ENCODE measurements at regions not wholly inside any gene's neighbourhood (a gene's known extent, or its start where the extent isn't known, plus 50 kb on each side); places are given as distances from the start of the nearest gene placed in this dataset.

- no TSS peak for BruUV-seq (replicated peaks)
- intact Hi-C loops (cut with micrococcal nuclease), result no loop called here
- H3K4me3 Mint-ChIP-seq (ENCODE audit: unreplicated experiment), result no peak overlapping the region
- H3K27ac Mint-ChIP-seq (ENCODE audit: low read depth, unreplicated experiment), result no peak overlapping the region
- POLR2A ChIA-PET, result interaction anchor here (0.6 kb wide), 1 partner anchor 16 kb away, joined by 3 read pairs; no protein-coding TSS in a partner anchor
- H3K4me1 Mint-ChIP-seq (ENCODE audit: insufficient read depth, unreplicated experiment), result peaks cover 17% of the 10 kb centered on the region
- CTCF ChIA-PET, result interaction anchor here (0.5 to 1.0 kb wide), 3 partner anchors 36 to 348 kb away, joined by 3 read pairs; no protein-coding TSS in a partner anchor
- no peak for TF ChIP-seq CTCF (IDR thresholded peaks at IDR 0.05; ENCODE audit: unreplicated experiment)
- no peaks in the 10 kb centered on the region for H3K9me3 Mint-ChIP-seq (ENCODE audit: unreplicated experiment)
- DNase-seq (ENCODE audit: unreplicated experiment), result no peak
- H3K27me3 Mint-ChIP-seq (ENCODE audit: insufficient read depth, unreplicated experiment), result no peaks in the 10 kb centered on the region
- no peaks in the 10 kb centered on the region for H3K36me3 Mint-ChIP-seq (ENCODE audit: insufficient read depth, unreplicated experiment)
Observed at GRCh38 chr10:21298701-21299100, 226.8 kb downstream of the SKIDA1 start.

- no peak for TF ChIP-seq CTCF (IDR thresholded peaks at IDR 0.05; ENCODE audit: unreplicated experiment)
- H3K9me3 Mint-ChIP-seq (ENCODE audit: unreplicated experiment), result no peaks in the 10 kb centered on the region
- no peak overlapping the region for H3K4me3 Mint-ChIP-seq (ENCODE audit: unreplicated experiment)
- H3K27ac Mint-ChIP-seq (ENCODE audit: low read depth, unreplicated experiment), result no peak overlapping the region
- H3K4me1 Mint-ChIP-seq (ENCODE audit: insufficient read depth, unreplicated experiment), result peaks cover 23% of the 10 kb centered on the region
- intact Hi-C loops (cut with micrococcal nuclease), result no loop called here
- DNase-seq (ENCODE audit: unreplicated experiment), result peak; percentile 38
- BruUV-seq (replicated peaks), result no TSS peak
- ChIA-PET POLR2A (interaction anchor here (0.6 to 0.7 kb wide), 3 partner anchors 200 to 1538 kb away, joined by 3 read pairs; no protein-coding TSS in a partner anchor), CTCF (interaction anchor here (0.5 to 1.4 kb wide), 5 partner anchors 18 to 284 kb away, joined by 3 to 8 read pairs (median 3); partner anchors contain the start of gene SKIDA1)
- H3K36me3 Mint-ChIP-seq (ENCODE audit: insufficient read depth, unreplicated experiment), result no peaks in the 10 kb centered on the region
- H3K27me3 Mint-ChIP-seq (ENCODE audit: insufficient read depth, unreplicated experiment), result no peaks in the 10 kb centered on the region
Observed at GRCh38 chr10:21297603-21298383, 227.7 kb downstream of the SKIDA1 start.

GRCh38 chr10:21296575-21297355 lies 228.7 kb downstream of the SKIDA1 start:
- DNase-seq (ENCODE audit: unreplicated experiment), result no peak
- BruUV-seq (replicated peaks), result no TSS peak
- no peak overlapping the region for H3K27ac Mint-ChIP-seq (ENCODE audit: low read depth, unreplicated experiment)
- no peak overlapping the region for H3K4me3 Mint-ChIP-seq (ENCODE audit: unreplicated experiment)
- intact Hi-C loops (cut with micrococcal nuclease), result no loop called here
- H3K36me3 Mint-ChIP-seq (ENCODE audit: insufficient read depth, unreplicated experiment), result no peaks in the 10 kb centered on the region
- no peaks in the 10 kb centered on the region for H3K27me3 Mint-ChIP-seq (ENCODE audit: insufficient read depth, unreplicated experiment)
- ChIA-PET POLR2A (interaction anchor here (0.5 kb wide), 1 partner anchor 43 kb away, joined by 3 read pairs; no protein-coding TSS in a partner anchor), CTCF (interaction anchor here (0.8 to 1.4 kb wide), 3 partner anchors 9 to 694 kb away, joined by 3 to 8 read pairs (median 3); no protein-coding TSS in a partner anchor)
- H3K9me3 Mint-ChIP-seq (ENCODE audit: unreplicated experiment), result no peaks in the 10 kb centered on the region
- H3K4me1 Mint-ChIP-seq (ENCODE audit: insufficient read depth, unreplicated experiment), result peaks cover 23% of the 10 kb centered on the region
- no peak for TF ChIP-seq CTCF (IDR thresholded peaks at IDR 0.05; ENCODE audit: unreplicated experiment)

All from MCF 10A (cell line).